Activated CD4-positive, alpha-beta T cell treated with anti-CD3 and anti-CD28 coated beads, Interleukin-2, Interleukin-6, amounts not matched to agents 100 ng/mL and 50 ng/mL, durations not matched to agents 16 hours and 8 hours (primary cell): ENCODE measurements at regions not wholly inside any gene's neighbourhood (a gene's known extent, or its start where the extent isn't known, plus 50 kb on each side); places are given as distances from the start of the nearest gene placed in this dataset.

Source experiments
- DNase-seq: peaks from one replicate; pipeline ENCODE4 v3.0.0-alpha.2; 2020

- DNase-seq = no peak
Observed at GRCh38 chr16:73663720-73664119, 615.8 kb upstream of the ZFHX3 start.

DNA sequence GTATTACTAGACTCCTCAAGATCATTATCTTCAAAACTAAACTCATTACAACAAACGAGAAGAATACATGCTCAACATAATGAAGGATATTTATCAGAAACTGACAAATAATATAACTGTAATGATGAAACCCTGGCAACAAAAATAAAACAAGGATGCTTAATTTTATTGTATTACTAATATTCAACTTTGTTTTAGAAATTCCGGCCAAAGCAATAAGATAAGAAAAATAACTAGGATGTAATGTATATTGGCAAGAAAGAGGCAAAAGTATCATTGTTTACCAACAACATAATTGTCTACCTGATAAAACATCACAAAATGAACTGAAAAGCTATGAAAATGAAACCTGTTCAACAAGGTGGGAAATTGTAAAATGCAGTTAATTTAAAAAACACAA lies 588.3 kb upstream of the ZFHX3 start:
- no peak for DNase-seq

DNA sequence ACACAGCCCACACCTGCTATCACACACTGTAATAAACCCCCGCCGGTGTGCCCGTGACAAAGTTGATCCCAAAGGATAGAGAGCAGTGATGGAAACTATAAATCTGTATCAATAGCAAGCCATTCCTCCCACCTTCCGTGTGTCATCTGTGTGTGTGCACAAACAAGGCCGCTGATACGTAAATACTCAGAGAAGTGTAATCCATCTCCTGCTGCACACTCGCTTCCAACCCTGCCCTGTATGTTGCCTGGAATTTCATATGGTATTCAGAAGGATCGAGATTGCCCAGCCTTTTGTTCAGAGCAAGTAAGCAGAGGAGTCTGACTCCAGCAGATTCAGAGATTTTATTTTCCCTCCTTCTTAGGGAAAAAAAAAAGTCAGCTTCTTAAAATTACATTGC lies 581.1 kb upstream of the ZFHX3 start:
- no peak for DNase-seq

- no peak for DNase-seq
Observed at GRCh38 chr16:73617738-73618137, 569.8 kb upstream of the ZFHX3 start.

DNA sequence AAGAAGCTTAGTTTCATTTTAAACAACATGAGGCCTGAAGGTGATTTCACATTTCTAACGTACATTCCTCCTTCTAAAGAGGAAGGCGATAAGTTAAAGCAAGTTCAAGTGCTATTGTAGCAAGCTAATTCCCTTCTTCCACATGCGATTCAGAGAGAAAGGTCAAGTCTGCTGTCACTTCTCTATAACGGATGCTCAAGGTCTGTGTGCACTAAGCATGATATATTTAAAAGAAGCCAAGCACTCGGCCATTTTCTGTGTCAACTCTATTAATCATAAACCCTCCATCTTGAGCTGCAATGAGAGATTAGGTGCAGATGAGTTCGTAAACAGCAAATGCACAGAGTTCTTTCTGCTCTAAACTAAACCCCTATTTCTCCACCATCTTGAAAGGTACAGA lies 568.8 kb upstream of the ZFHX3 start:
- DNase-seq = no peak

GRCh38 chr16:73616166-73616753 lies 568.3 kb upstream of the ZFHX3 start:
- no peak for DNase-seq

DNA sequence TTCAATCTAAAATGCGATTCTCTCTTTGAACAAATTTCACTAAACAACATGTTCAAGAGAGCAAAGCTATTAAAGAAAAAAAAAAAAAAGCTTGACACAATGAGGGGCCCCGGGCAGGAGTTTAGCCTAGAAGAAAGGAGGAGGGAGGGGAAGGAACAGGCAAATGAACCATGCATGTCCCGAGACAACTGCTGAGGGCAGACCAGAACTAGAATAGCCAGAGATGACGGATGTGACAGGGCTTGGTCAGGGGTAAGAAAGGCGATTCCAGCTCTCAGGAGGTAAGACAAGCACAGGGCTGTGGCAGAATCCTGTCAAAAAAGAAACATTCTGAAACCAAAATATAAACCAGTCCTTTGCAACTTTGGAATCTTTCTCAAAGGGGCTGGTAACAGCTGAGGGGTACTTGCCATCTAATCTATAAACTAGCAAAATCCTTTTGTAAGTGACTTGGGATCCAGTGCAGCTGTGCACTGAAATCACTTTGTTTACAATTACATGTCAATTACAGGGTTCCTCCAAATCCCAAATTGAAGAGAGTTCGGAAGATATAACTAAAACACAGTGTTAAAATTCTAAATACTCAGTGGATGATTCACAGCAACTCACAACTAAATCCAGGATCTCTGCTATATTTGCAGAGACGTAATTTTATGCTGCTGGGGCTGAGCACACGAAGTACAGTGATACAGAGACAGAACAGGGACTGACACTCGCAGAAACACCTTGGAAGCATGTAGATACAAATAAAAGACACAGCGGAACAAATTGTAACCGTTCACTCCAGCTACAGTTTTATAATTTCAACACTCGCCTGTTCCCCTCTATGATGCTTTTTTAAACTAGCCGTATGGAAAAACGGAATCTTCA lies 567.4 kb upstream of the ZFHX3 start:
- DNase-seq = no peak

DNA sequence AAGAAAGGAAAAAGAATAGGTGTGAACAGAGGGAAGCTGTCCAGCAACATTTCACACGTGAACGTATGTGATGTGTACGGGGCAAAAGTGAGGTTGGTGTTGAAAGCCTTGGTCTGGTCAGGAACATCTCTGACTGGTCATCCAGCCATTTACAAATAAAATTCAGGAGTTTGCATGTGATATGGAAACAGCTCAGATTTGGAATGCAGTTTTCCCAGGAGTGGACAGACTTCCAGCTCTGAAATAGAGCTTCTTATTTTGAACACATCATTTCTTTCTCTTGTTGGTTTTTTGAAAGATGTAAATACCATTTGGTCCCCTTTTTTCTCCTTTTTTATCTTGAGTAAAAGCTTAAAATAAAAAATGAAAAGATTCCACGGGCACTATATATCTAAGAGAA lies 566.2 kb upstream of the ZFHX3 start:
- no peak for DNase-seq

DNA sequence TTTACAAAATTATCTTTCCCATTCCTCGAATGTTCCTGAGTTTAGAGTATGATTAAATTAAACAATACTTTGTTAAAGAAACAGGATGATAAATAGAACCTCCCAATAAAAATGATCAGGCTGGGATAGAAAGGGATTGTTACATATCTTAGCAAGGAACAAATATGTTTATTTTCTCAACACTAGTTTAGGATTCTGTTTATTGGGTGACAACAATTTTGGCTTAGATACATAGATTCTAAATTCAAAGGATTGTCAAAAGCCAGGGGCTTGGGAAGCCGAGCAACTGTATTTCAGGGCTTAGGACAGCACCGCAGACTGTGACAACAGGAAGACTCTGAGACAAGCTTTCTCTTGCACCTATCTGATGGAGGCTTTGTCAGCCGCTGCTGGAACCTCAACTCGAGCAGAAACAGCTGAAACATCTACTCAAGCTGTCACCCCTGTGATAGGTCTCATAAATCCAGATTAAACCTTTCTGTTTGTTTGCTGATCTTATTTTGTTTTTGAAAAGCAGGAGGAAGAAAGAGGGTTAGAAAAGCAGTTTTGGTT lies 562.8 kb upstream of the ZFHX3 start:
- DNase-seq = no peak

GRCh38 chr16:73610160-73610559 lies 562.2 kb upstream of the ZFHX3 start:
- DNase-seq = no peak

DNA sequence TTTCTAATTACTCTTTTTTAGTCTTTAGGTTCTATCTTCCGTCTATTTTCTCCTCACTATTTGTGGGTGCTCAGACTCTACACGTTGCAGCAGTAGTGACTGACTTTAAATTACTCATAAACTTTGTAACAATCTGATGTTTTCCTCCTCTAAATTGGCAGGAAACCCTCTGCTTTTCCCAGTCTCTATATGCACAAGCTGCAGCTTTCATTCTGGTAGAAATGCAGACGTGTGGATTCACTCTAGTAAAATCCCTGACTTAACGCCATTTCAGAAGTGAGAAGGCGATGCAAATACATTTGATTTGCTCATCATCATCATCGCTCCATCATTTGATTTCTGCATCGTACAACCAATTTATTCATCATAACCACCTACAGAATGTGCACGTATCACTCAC lies 561.0 kb upstream of the ZFHX3 start:
- DNase-seq = no peak

GRCh38 chr16:73605309-73605708 lies 557.4 kb upstream of the ZFHX3 start:
- no peak for DNase-seq

DNA sequence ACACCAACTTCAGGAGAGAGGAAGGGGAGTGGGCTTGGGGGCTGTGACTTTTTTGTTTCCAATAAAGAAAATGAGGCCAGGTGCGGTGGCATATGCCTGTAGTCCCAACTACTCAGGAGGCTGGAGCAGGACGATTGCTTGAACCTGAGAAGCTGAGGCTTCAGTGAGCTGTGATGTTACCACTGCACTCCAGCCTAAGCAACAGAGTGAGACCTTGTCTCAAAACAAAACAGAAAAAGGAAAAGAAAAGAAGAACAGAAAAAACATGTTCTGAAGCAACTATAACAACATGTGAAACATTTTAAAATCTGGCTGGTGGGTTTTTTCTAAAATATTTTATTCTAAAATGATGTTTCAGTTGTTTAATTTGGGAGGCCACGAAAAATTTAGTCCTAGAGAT lies 554.0 kb upstream of the ZFHX3 start:
- DNase-seq = no peak

DNA sequence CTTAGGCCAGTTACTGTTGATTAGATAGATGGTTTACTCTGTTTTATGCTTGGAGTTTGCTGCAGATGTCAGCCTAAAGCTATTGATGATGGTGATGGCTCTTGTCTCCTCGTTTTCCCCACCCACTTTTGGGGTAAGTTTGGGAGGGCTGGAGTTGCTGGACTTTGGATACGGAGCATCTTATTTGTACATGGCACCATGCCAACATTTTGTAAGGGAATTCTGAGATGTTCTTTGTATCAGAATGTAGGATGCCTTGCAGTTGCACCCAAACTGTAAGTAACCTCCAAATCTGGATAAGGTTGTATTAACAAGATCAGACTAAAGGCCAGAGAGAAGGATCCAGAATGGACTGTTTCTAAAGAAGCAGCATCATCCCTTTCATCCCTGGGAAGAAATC lies 551.9 kb upstream of the ZFHX3 start:
- DNase-seq = no peak

- no peak for DNase-seq
Observed at GRCh38 chr16:73599351-73599750, 551.4 kb upstream of the ZFHX3 start.

- DNase-seq = no peak
Observed at GRCh38 chr16:73584157-73584556, 536.2 kb upstream of the ZFHX3 start.

GRCh38 chr16:73572135-73572828 lies 524.4 kb upstream of the ZFHX3 start:
- no peak for DNase-seq

- DNase-seq = no peak
Observed at GRCh38 chr16:73569266-73569980, 521.5 kb upstream of the ZFHX3 start.

DNA sequence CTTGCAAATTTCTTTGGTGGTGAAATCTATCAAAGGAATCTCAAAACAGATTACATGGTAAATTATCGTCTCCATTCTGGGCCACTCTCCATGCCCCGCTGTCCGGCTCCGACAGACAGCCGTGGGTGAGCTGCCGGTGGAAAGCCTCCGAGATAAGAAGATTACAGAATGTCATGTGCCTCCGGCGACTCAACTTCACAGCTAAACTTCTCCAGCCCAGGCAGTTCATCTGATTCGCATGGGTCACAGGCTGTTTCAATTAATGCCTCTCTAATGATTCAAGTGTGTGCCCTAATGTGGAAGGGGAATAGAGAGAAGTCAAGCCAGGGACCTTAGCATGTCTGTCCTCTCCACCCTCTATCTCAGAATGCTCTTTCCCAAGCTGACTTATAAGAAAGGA lies 520.8 kb upstream of the ZFHX3 start:
- DNase-seq = no peak

- DNase-seq = no peak
Observed at GRCh38 chr16:73565925-73566324, 518.0 kb upstream of the ZFHX3 start.

GRCh38 chr16:73565263-73565662 lies 517.3 kb upstream of the ZFHX3 start:
- DNase-seq = no peak

- DNase-seq = no peak
Observed at GRCh38 chr16:73563709-73564108, 515.8 kb upstream of the ZFHX3 start.

- DNase-seq = no peak
Observed at GRCh38 chr16:73560497-73560896, 512.6 kb upstream of the ZFHX3 start.
